ENCODE measurements at regions not wholly inside any gene's neighbourhood (a gene's known extent, or its start where the extent isn't known, plus 50 kb on each side); places are given as distances from the start of the nearest gene placed in this dataset.

GRCh38 chr7:68900096-68900495 lies 698.2 kb upstream of the AUTS2 start:
- no peak for TF ChIP-seq POLR2A (IDR thresholded peaks at IDR 0.05)
- no peak for TF ChIP-seq CTCF (IDR thresholded peaks at IDR 0.05)
- no peak for TF ChIP-seq EP300 (IDR thresholded peaks at IDR 0.05)
